ENCODE measurements at regions not wholly inside any gene's neighbourhood (a gene's known extent, or its start where the extent isn't known, plus 50 kb on each side); places are given as distances from the start of the nearest gene placed in this dataset.

DNA sequence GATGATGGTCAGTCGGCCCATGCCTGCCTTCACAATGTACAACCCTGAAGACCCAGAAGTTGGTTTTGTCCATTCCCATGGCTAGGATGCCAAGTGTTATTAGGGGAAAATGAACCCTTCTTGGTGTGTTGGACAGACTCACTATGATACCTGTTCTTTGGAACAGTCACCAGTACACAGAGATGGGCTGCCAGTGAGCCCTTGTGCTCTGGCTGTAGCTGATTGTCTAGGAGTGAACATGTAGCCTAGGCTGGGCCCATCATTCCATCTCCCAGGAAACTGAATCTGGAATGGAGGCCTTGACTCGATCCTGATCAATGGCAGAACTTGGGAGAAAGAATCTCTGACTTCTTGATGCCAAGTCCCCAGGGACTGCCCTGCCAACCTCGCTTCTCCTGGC is 188.9 kb downstream of the EVX1 start:
- ChIA-PET CTCF (no interaction called here), POLR2A (no interaction called here)
- BruUV-seq (replicated peaks): no TSS peak
- Histone ChIP-seq H3K9me3 (no peaks in the 10 kb centered on the region), H3K4me3 (ENCODE audit: low read depth, low read length) (no peak overlapping the region), H3K4me1 (no peaks in the 10 kb centered on the region), H3K27me3 (replicated peaks; ENCODE audit: control insufficient read depth, insufficient read depth, low read length) (no peaks in the 10 kb centered on the region), H3K36me3 (ENCODE audit: control insufficient read depth, insufficient read depth, low read length) (no peaks in the 10 kb centered on the region)
- Mint-ChIP-seq H3K36me3 (ENCODE audit: insufficient read depth, unreplicated experiment) (no peaks in the 10 kb centered on the region), H3K4me1 (ENCODE audit: low read depth, unreplicated experiment) (no peaks in the 10 kb centered on the region), H3K4me3 (ENCODE audit: unreplicated experiment) (no peak overlapping the region), H3K27ac (ENCODE audit: unreplicated experiment) (no peak overlapping the region), H3K9me3 (ENCODE audit: unreplicated experiment) (no peaks in the 10 kb centered on the region), H3K27me3 (ENCODE audit: insufficient read depth, unreplicated experiment) (no peaks in the 10 kb centered on the region)
- TF ChIP-seq, protein P1, sequence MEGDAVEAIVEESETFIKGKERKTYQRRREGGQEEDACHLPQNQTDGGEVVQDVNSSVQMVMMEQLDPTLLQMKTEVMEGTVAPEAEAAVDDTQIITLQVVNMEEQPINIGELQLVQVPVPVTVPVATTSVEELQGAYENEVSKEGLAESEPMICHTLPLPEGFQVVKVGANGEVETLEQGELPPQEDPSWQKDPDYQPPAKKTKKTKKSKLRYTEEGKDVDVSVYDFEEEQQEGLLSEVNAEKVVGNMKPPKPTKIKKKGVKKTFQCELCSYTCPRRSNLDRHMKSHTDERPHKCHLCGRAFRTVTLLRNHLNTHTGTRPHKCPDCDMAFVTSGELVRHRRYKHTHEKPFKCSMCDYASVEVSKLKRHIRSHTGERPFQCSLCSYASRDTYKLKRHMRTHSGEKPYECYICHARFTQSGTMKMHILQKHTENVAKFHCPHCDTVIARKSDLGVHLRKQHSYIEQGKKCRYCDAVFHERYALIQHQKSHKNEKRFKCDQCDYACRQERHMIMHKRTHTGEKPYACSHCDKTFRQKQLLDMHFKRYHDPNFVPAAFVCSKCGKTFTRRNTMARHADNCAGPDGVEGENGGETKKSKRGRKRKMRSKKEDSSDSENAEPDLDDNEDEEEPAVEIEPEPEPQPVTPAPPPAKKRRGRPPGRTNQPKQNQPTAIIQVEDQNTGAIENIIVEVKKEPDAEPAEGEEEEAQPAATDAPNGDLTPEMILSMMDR (IDR thresholded peaks at IDR 0.05; ENCODE audit: insufficient read depth in 1 of 2, low read depth in 1 of 2, low read length in 1 of 2, severe bottlenecking in 1 of 2, unreplicated experiment in 1 of 2): no peak
- DNase-seq: no peak
- intact Hi-C loops (cut with micrococcal nuclease; ENCODE audit: unreplicated experiment): loop anchor here (10.0 kb wide), 1 partner anchor 143 kb away; no protein-coding TSS in a partner anchor

DNA sequence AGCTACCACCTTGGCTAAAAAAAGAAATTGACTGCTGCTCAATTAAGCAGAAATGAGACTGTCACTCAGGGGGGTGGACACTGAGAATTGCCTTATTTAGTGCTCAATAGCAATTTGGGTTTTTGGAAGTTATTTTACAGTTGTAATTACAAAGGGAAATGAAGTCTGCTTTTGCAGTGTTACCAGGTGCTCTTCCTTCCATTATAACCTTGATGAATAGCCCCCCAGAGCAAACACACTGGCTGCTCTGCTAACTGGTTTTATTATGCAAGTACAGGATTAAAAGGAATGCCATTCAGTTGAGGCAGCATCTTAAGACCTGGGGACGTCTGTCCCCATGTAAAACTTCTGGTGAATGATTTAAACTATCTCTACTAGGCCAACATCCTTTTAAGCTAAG is 191.0 kb downstream of the EVX1 start:
- Mint-ChIP-seq H3K4me3 (ENCODE audit: unreplicated experiment) (no peak overlapping the region), H3K4me1 (ENCODE audit: low read depth, unreplicated experiment) (no peaks in the 10 kb centered on the region), H3K27ac (ENCODE audit: unreplicated experiment) (no peak overlapping the region), H3K9me3 (ENCODE audit: unreplicated experiment) (no peaks in the 10 kb centered on the region), H3K27me3 (ENCODE audit: insufficient read depth, unreplicated experiment) (no peaks in the 10 kb centered on the region), H3K36me3 (ENCODE audit: insufficient read depth, unreplicated experiment) (no peaks in the 10 kb centered on the region)
- intact Hi-C loops (cut with micrococcal nuclease; ENCODE audit: unreplicated experiment): loop anchor here (10.0 kb wide), 1 partner anchor 141 kb away; no protein-coding TSS in a partner anchor
- TF ChIP-seq, protein P1 (IDR thresholded peaks at IDR 0.05; ENCODE audit: insufficient read depth in 1 of 2, low read depth in 1 of 2, low read length in 1 of 2, severe bottlenecking in 1 of 2, unreplicated experiment in 1 of 2): no peak
- CTCF ChIA-PET: no interaction called here
- no peaks in the 10 kb centered on the region for H3K27me3 ChIP-seq (replicated peaks; ENCODE audit: control insufficient read depth, insufficient read depth, low read length)
- no peaks in the 10 kb centered on the region for H3K9me3 ChIP-seq
- no TSS peak for BruUV-seq (replicated peaks)
- no peak for DNase-seq
- no peaks in the 10 kb centered on the region for H3K36me3 ChIP-seq (ENCODE audit: control insufficient read depth, insufficient read depth, low read length)
- POLR2A ChIA-PET: no interaction called here
- no peaks in the 10 kb centered on the region for H3K4me1 ChIP-seq
- no peak overlapping the region for H3K4me3 ChIP-seq (ENCODE audit: low read depth, low read length)

DNA sequence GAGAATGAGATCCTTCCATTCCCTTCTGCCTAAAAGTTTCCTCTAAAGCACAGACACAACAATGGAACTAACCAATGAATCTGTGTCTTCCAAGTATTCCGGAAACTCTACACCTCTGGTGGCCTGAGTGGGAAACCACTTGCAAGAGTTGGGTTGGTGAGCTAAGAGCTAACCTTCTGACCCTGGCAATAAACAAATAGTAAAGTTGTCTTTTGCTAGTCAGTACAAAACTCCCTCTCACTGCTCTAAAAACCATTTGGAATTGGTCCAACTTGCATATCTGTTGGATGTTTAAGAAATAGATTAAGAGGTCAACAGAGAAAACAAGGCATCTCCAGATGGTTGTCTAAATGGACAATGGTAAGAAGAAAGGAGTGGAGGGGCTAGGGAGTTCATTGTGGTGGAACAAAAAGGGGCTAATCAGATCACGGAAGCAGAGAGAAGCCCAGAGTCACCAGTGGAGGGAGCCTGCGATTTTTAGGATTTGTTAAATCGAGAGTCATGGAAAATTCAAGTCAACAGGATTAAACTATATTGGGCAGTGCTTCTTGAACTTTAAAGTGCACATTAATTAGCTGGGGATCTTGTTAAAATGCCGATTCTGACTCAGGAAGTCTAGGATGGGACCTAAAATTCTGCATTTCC is 192.3 kb downstream of the EVX1 start:
- Mint-ChIP-seq H3K27me3 (ENCODE audit: insufficient read depth, unreplicated experiment) (no peaks in the 10 kb centered on the region), H3K36me3 (ENCODE audit: insufficient read depth, unreplicated experiment) (no peaks in the 10 kb centered on the region), H3K9me3 (ENCODE audit: unreplicated experiment) (no peaks in the 10 kb centered on the region), H3K27ac (ENCODE audit: unreplicated experiment) (no peak overlapping the region), H3K4me1 (ENCODE audit: low read depth, unreplicated experiment) (no peaks in the 10 kb centered on the region), H3K4me3 (ENCODE audit: unreplicated experiment) (no peak overlapping the region)
- H3K4me1 ChIP-seq: no peaks in the 10 kb centered on the region
- H3K27me3 ChIP-seq (replicated peaks; ENCODE audit: control insufficient read depth, insufficient read depth, low read length): no peaks in the 10 kb centered on the region
- ChIA-PET CTCF (no interaction called here), POLR2A (no interaction called here)
- no peak overlapping the region for H3K4me3 ChIP-seq (ENCODE audit: low read depth, low read length)
- BruUV-seq (replicated peaks): no TSS peak
- TF ChIP-seq, protein P1 (IDR thresholded peaks at IDR 0.05; ENCODE audit: insufficient read depth in 1 of 2, low read depth in 1 of 2, low read length in 1 of 2, severe bottlenecking in 1 of 2, unreplicated experiment in 1 of 2): peak in 1 of 2 experiments; percentile 11
- no peaks in the 10 kb centered on the region for H3K36me3 ChIP-seq (ENCODE audit: control insufficient read depth, insufficient read depth, low read length)
- H3K9me3 ChIP-seq: no peaks in the 10 kb centered on the region
- no peak for DNase-seq
- intact Hi-C loops (cut with micrococcal nuclease; ENCODE audit: unreplicated experiment): loop anchor here (10.0 kb wide), 1 partner anchor 140 kb away; no protein-coding TSS in a partner anchor

All from Caco-2 (cell line).